ENCODE measurements at regions not wholly inside any gene's neighbourhood (a gene's known extent, or its start where the extent isn't known, plus 50 kb on each side); places are given as distances from the start of the nearest gene placed in this dataset.

DNA sequence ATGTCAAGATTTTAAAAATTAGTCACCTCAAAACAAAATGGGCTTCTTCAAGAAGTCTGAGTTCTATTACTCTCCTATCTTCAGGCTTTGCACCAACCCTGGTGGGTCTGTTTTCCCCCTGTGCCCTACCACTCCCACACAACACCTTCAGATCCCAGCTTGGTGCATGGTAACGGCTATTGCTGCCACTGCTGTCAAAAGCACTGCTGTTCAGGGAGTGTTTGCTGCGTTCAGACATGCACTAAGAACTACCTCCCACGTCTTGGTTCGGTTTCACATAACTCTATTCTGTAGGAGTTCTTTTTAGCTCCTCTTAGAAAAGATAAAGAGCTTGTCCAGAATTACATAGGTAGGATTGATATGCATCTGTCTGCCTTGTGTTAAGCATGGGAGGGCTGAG is 799.2 kb downstream of the NR2F2 start:
- DNase-seq: no peak

DNA sequence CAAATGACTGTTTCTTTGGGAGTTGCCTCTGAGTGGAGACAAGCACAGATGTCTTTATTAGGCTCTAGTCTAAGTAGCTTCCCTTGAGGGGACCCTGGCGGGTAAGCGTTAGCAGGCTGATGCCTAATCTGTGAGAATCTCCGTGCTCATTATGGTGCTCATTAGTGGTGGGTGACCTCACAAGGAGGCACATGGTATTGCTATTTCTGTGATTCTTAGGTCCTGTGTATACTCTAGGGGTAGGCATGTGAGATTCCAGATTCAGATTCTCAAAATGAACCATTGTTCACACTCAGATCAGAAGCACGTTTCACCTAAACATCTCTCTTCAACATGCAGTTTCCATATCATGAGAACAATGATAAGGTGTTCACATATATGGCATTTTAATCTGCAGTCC is 809.7 kb downstream of the NR2F2 start:
- DNase-seq: no peak

DNA sequence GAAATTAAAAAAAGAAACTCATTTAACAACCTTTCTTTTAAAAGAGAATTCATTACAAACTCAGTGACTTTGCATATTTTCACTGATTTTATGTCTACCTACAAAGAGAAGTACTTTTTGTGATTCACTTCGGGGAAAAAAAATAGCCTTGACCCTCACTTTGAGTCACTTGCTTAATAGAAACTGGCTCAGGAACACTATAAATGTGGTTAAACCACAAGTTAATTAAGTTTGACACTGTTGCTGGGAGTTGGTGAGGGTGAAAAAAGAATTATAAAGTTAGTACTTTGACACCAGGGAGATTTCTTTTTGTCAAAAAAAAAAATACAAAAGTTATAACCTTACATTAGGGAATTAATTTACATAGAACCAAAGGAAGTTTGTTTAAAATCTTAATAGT is 810.9 kb downstream of the NR2F2 start:
- no peak for DNase-seq

GRCh38 chr15:97141871-97142270 is 811.4 kb downstream of the NR2F2 start:
- no peak for DNase-seq

GRCh38 chr15:97143592-97144376 is 813.3 kb downstream of the NR2F2 start:
- DNase-seq: no peak

DNA sequence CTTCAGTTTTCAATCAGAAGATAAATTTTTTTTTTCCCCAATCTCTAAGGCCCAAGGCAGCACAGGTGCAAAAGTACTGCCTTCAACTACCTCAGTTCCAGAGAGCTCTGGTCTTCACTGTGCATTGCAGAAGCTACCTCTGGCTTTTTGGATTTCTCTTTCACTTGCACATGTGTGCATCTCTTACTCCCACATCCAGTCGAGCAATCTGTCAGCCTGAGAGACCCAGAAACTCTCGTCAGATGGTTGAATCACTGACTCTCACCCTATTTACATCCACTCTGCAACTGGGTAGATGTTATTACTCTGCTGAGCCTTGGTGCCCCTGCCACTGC is 813.8 kb downstream of the NR2F2 start:
- no peak for DNase-seq

- no peak for DNase-seq
Observed at GRCh38 chr15:97146929-97147870, 813.3 kb upstream of the ARRDC4 start.

DNA sequence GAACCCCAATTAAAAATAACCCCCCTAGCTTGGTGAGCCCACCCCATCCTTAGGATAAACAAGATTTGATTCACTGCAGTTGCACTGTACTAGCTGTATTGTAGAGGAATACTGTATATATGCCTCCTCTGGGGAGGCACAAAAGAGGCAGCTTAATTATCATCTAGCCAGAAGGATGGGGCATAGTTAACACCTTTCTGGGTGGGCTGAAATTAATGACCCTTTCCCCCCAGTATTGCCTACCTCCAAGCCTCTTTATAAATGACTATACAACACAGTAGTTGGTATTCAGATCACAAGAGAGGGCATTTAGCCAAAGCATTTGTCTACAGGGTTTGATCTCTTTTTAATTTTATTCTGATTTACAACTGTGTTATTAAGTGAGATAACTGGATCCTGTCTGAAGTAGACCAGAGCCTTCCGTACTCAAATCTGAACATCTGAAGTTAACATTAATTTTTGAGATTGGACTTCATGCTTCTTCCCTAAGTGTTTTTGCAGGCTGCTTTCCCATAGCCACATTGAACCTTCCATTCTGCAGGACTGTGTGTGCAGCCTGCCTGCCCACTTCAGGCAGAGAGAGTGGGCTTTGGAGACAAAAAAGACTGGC is 807.0 kb upstream of the ARRDC4 start:
- no peak for DNase-seq

GRCh38 chr15:97156739-97157265 is 803.7 kb upstream of the ARRDC4 start:
- DNase-seq: no peak

GRCh38 chr15:97162805-97163495 is 797.6 kb upstream of the ARRDC4 start:
- no peak for DNase-seq

GRCh38 chr15:97165205-97165604 is 795.3 kb upstream of the ARRDC4 start:
- no peak for DNase-seq

DNA sequence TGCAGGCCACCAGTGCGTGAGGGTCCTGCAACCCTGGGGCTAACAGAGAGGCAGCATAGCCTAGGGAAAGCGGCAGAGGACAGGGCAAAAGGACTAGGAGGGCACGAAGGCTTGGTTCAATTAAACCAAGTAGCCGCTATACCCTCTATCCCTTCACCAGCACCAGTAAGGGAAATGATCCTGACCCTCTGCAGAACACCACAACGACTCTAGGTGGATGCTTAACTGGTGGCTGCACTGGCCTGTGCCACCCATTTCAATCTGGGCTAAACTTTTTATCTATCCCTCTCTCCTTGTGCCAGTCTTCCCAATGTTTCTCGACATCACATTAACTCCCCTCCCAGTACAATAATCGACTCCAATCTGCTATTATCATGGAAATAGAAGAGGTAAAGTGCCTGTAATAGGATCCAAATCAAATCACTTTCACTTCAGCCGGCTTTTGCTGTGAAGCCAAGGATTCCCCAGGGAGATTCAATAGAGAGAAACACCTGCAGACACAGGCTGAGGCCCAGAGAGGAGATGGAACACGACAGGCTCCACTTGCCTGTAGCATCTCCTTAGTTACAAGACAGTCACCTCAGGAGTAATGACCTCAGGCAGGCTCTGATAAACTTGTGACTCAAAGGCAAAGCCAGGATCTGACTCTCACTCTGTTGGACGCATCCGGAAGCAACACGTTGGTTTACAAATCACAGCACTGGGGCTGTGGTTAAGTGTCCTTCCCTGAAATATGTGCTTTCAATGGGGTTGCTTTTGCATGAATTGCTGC is 791.6 kb upstream of the ARRDC4 start:
- DNase-seq: no peak

DNA sequence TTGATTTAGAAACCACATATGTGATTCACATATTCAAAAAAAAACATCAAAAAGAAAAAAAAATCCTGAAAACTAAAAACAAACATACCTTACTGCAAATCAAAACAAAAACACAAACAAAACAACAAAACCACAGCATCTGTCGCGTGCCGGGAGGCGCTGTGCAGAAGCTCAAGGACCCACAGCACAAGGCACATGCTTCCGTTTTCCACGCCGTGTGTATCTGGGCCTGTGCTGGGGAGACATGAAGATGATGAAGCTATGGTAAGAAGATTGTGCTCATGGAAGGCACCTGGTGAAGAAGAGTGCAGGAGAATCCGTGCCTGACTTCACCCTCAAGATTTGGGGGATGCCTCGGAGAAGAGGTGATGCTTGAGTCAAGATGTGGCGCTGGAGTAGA is 788.9 kb upstream of the ARRDC4 start:
- no peak for DNase-seq

DNA sequence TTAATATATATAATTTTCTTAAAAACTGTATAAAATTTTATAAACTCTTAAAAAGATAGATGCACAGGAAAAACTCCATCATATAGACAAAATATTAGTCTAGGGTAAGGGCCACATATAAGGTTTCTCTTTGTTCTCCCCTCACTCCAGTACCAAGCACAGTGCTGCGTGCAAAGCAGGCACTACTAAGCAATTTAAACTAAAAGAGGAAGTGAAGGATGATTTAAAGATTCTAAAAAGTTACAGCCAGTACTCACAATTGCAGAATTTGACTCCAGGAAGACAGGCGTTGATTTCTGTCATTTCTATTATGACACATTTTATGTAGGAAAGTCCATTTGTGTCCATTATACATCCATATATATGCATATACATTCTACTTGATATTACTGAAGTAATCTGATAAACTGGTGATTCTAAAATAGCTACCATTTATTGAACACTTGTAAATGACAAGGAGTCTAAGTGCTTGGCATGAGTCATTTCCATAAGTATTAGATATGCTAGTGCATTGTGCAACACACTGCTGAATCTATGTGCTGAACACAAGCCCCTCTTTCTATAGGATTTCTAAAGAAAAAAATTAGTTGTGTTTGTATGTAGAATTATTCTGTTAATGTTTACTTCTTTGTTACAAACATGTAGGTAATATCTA is 785.5 kb upstream of the ARRDC4 start:
- DNase-seq: no peak

DNA sequence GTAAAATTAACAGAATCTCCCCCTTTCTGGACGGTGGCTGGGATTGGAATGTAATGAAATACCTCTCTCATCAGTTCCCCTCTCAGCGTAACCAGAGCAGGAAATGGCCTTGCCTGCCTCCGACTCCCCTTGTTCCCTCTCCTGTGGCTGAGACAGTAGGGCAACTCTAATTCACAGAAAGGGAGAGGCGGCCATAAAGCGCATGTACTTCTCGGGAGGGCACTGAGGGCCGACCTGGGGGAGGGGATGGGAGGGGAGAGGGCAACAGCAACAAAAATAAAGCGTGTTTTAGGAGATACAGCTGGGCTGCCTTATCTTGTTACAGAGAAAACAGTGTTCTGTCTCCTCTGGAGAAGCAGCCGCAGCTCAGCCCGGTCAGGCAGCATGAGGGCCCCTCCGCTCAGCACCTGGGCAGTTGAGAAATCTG is 783.3 kb upstream of the ARRDC4 start:
- DNase-seq: no peak

GRCh38 chr15:97182581-97182980 is 777.9 kb upstream of the ARRDC4 start:
- no peak for DNase-seq

DNA sequence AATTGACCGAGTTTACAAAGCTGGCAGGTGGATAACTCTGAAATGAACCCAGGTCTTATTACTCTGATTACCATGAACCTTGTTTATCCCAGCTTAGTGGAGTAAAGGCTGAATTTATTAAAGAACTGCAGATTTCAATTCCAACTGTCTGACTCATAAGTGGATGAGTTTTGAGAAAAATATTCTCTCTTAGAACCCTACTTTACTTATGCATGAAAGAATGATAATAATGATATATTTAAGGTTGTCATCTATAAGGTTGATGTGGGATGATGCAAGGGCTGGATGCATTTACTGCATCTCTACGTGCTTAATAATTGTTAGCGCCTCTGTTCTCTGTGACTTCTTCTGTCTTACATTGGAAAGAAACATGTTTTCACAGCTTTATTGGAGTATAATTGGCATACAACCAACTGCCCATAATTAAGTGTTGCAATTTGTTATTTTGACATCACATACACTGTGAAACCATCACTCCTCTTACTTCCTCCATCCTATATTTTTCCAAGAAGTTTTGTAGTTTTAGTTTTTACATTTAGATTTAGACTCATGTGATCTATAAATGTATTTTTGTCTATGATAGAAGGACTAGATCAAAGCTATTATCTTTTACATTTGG is 771.2 kb upstream of the ARRDC4 start:
- DNase-seq: no peak

GRCh38 chr15:97194750-97195149 is 765.8 kb upstream of the ARRDC4 start:
- no peak for DNase-seq

DNA sequence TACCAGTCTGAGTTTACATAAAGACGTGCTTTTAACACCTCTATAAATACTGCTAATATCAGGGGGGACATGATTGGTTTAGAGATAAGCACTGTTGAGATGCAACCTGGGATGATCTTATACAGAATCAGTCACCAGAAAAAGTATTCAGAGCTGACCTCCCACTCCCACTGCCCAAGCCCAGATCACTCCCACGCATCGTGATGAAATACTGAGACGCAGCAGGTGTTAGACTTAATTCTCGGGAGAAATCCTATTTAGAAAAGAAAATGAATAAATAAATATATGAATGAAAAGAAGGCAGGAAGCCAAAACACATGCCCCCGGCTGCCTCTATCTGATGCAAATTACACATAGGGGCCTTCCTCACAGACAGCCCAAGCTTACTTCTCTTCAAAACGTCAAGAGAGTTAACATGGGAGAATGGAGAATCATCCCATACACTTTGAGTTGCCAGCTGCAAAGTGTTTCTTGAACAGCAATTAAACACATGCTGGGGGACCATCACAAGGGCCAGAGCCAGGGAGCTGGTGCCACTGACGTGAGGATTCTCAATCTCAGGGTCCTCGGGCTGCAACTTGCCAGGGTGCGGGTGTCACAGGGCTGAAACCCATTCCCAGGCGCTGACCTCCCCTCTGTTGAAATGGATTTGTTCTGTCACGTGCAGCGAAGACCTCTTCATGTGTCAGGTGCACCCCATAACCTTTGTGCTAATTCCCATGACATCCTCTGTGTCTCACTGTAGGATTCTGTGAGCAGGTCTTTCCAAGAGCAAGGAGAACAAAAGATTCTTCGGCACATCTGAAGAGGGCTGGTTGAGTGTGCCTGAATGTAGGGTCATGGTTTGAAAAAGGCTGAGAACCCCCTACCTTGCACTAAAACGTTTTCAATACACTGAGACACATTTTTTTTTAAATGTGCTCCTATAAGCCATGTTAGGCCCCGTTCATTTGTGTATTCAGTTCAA is 764.2 kb upstream of the ARRDC4 start:
- DNase-seq: no peak

All from activated effector memory CD4-positive, alpha-beta T cell treated with anti-CD3 and anti-CD28 coated beads, Interleukin-2, amount 50 U/mL, for 16 hours (primary cell).